DND-41 (cell line): ENCODE measurements at regions not wholly inside any gene's neighbourhood (a gene's known extent, or its start where the extent isn't known, plus 50 kb on each side); places are given as distances from the start of the nearest gene placed in this dataset.

Experiments
- ATAC-seq: fragments of 200-7000 bp; cut with Tn5 transposase; 3 replicates; pipeline ENCODE4 v1.9.1; 2021; ENCODE audit warnings: low read depth; ENCODE audit not compliant: insufficient read depth
- DNase-seq: peaks from one replicate; pipeline ENCODE4 v3.0.0-alpha.2; 2020
- H2AFZ ChIP-seq: 2 replicates; pipeline ENCODE4 v1.6.0; 2012; ENCODE audit warnings: low read depth, low read length
- H3K27ac ChIP-seq: 2 replicates; pipeline ENCODE4 v1.5.1; 2012; ENCODE audit warnings: low read length, inconsistent platforms
- H3K27me3 ChIP-seq: fragments of 200-600 bp; sonication (generic); 2 replicates; pipeline ENCODE4 v1.6.0; 2012; ENCODE audit warnings: low read length, mild to moderate bottlenecking, inconsistent platforms; ENCODE audit not compliant: insufficient read depth, poor library complexity
- H3K36me3 ChIP-seq: 2 replicates; pipeline ENCODE4 v1.5.1; 2012; ENCODE audit warnings: low read length, inconsistent platforms; ENCODE audit not compliant: insufficient read depth
- H3K4me1 ChIP-seq: 2 replicates; pipeline ENCODE4 v1.5.1; 2012; ENCODE audit warnings: mild to moderate bottlenecking, low read length; ENCODE audit not compliant: insufficient read depth
- H3K4me2 ChIP-seq: 2 replicates; pipeline ENCODE4 v1.6.0; 2012; ENCODE audit warnings: mild to moderate bottlenecking, moderate library complexity, low read length, inconsistent platforms; ENCODE audit not compliant: insufficient read depth
- H3K4me3 ChIP-seq, 2 experiments: fragments of 200-600 bp in 1 of 2; shearing (Covaris generic) in 1 of 2; 2 replicates each; pipeline ENCODE4 v1.5.1; 2012 to 2016; ENCODE audit warnings: inconsistent platforms in 2 of 2, low read length in 2 of 2, mild to moderate bottlenecking in 2 of 2, low read depth in 1 of 2, moderate library complexity in 1 of 2
- H3K79me2 ChIP-seq: 2 replicates; pipeline ENCODE4 v1.6.0; 2012; ENCODE audit warnings: low read length, inconsistent platforms; ENCODE audit not compliant: insufficient read depth
- H3K9ac ChIP-seq: 2 replicates; pipeline ENCODE4 v1.6.0; 2012; ENCODE audit warnings: low read depth, mild to moderate bottlenecking, inconsistent platforms, low read length, moderate library complexity
- H3K9me3 ChIP-seq: 2 replicates; pipeline ENCODE4 v1.5.1; 2012; ENCODE audit warnings: low read length, moderate library complexity, mild to moderate bottlenecking, inconsistent platforms; ENCODE audit not compliant: insufficient read depth, severe bottlenecking
- H4K20me1 ChIP-seq: 2 replicates; pipeline ENCODE4 v1.6.0; 2012; ENCODE audit warnings: low read length; ENCODE audit not compliant: insufficient read depth
- CTCF ChIP-seq: IDR thresholded peaks from 2 replicates; pipeline ENCODE4 v1.5.1; 2012; ENCODE audit warnings: borderline replicate concordance, low read length, moderate library complexity, mild to moderate bottlenecking; ENCODE audit not compliant: poor library complexity, severe bottlenecking; ENCODE audit errors: extremely low read depth
- EZH2 ChIP-seq: IDR thresholded peaks from 3 replicates; pipeline ENCODE4 v1.6.1; 2012; ENCODE audit warnings: borderline replicate concordance, low read depth, mild to moderate bottlenecking, moderate library complexity, low read length, inconsistent platforms; ENCODE audit not compliant: severe bottlenecking

- Histone ChIP-seq H3K27ac (no peak overlapping the region), H3K9ac (no peak overlapping the region), H3K36me3 (no peaks in the 10 kb centered on the region), H3K9me3 (no peaks in the 10 kb centered on the region), H3K4me3 (no peak overlapping the region), H3K4me2 (no peak overlapping the region), H3K4me1 (no peaks in the 10 kb centered on the region), H3K27me3 (peaks cover 9% of the 10 kb centered on the region), H2AFZ (no peak overlapping the region), H4K20me1 (no peaks in the 10 kb centered on the region; the same call in 1 of the 2 replicates), H3K79me2 (no peaks in the 10 kb centered on the region)
- no peak for ATAC-seq
- no peak for TF ChIP-seq CTCF
- no peak for TF ChIP-seq EZH2
- no peak for DNase-seq
These were observed 303.9 kb downstream of the FGF9 start for GRCh38 chr13:21974741-21975140.

- ATAC-seq (no peak), DNase-seq (no peak)
- no peaks in the 10 kb centered on the region for H3K36me3 ChIP-seq
- no peak overlapping the region for H3K4me2 ChIP-seq
- H3K27me3 ChIP-seq = peaks cover 9% of the 10 kb centered on the region
- H4K20me1 ChIP-seq = no peaks in the 10 kb centered on the region; the same call in 1 of the 2 replicates
- H3K4me1 ChIP-seq = no peaks in the 10 kb centered on the region
- no peaks in the 10 kb centered on the region for H3K79me2 ChIP-seq
- H3K9me3 ChIP-seq = no peaks in the 10 kb centered on the region
- no peak overlapping the region for H3K9ac ChIP-seq
- no peak overlapping the region for H3K27ac ChIP-seq
- no peak overlapping the region for H3K4me3 ChIP-seq
- H2AFZ ChIP-seq = no peak overlapping the region
- TF ChIP-seq EZH2 (no peak), CTCF (no peak)
These were observed 305.3 kb downstream of the FGF9 start for GRCh38 chr13:21976159-21976558.

GRCh38 chr13:21979161-21979806 is 308.4 kb downstream of the FGF9 start:
- Histone ChIP-seq H3K27me3 (peaks cover 12% of the 10 kb centered on the region), H3K4me1 (no peaks in the 10 kb centered on the region), H3K36me3 (no peaks in the 10 kb centered on the region), H3K9me3 (no peaks in the 10 kb centered on the region), H3K9ac (no peak overlapping the region), H3K4me3 (no peak overlapping the region), H3K79me2 (no peaks in the 10 kb centered on the region), H4K20me1 (no peaks in the 10 kb centered on the region; the same call in 1 of the 2 replicates), H3K4me2 (no peak overlapping the region), H2AFZ (no peak overlapping the region), H3K27ac (no peak overlapping the region)
- ATAC-seq = no peak
- TF ChIP-seq EZH2 = no peak
- TF ChIP-seq CTCF = no peak
- DNase-seq = no peak
